Activated B cell treated with CpG ODN at 0.5 μM for 24 hours (primary cell): ENCODE measurements at regions not wholly inside any gene's neighbourhood (a gene's known extent, or its start where the extent isn't known, plus 50 kb on each side); places are given as distances from the start of the nearest gene placed in this dataset.

Experiments used
- ATAC-seq: fragments of 200-7000 bp; cut with Tn5 transposase; one replicate; pipeline ENCODE4 v1.10.0; 2021; ENCODE audit warnings: low read depth, mild to moderate bottlenecking, moderate library complexity
- CTCF ChIA-PET: fragments of 350-600 bp; sonication (Branson Sonifier 250); formaldehyde crosslinking; loops from one replicate; lab custom pipeline; 2021; ENCODE audit warnings: antibody characterized with exemption; lab: Charles Lee
- POLR2A ChIA-PET: fragments of 350-600 bp; sonication (Branson Sonifier 250); formaldehyde crosslinking; loops from one replicate; lab custom pipeline; 2021; ENCODE audit warnings: antibody characterized with exemption; lab: Charles Lee
- DNase-seq: peaks from one replicate; pipeline ENCODE4 v3.0.0; 2022
- H3K27ac Mint-ChIP-seq: one replicate; pipeline ENCODE4 v1.8.0; 2020; ENCODE audit warnings: mixed read lengths
- H3K27me3 Mint-ChIP-seq: one replicate; pipeline ENCODE4 v1.8.0; 2021; ENCODE audit warnings: mixed read lengths
- H3K36me3 Mint-ChIP-seq: one replicate; pipeline ENCODE4 v1.8.0; 2021; ENCODE audit warnings: low read depth, mixed read lengths
- H3K4me1 Mint-ChIP-seq: one replicate; pipeline ENCODE4 v1.8.0; 2021; ENCODE audit warnings: mixed read lengths
- H3K4me3 Mint-ChIP-seq: one replicate; pipeline ENCODE4 v1.8.0; 2020; ENCODE audit warnings: mild to moderate bottlenecking, mixed read lengths
- H3K9me3 Mint-ChIP-seq: one replicate; pipeline ENCODE4 v1.8.0; 2020; ENCODE audit warnings: mixed read lengths
- CTCF ChIP-seq: fragments of 200-600 bp; IDR thresholded peaks from one replicate; pipeline ENCODE4 v1.8.0; 2022; ENCODE audit warnings: antibody characterized with exemption, mild to moderate bottlenecking
- intact Hi-C: fragments of 100-400 bp; cut with micrococcal nuclease; formaldehyde crosslinking; loops from one replicate; pipeline ENCODE4 v1.15.1; 2024

GRCh38 chr1:3992103-3992556 is 92.1 kb upstream of the C1orf174 start:
- intact Hi-C loops, result no loop called here
- Mint-ChIP-seq H3K4me3 (no peak overlapping the region), H3K27me3 (peaks cover 5% of the 10 kb centered on the region), H3K36me3 (no peaks in the 10 kb centered on the region), H3K27ac (peak overlapping the region; percentile 2), H3K4me1 (peaks cover 4% of the 10 kb centered on the region), H3K9me3 (peaks cover 10% of the 10 kb centered on the region)
- no peak for ATAC-seq
- DNase-seq, result no peak
- ChIA-PET POLR2A (no interaction called here), CTCF (no interaction called here)
- no peak for TF ChIP-seq CTCF

- TF ChIP-seq CTCF, result no peak
- no peak for DNase-seq
- intact Hi-C loops, result no loop called here
- ChIA-PET CTCF (no interaction called here), POLR2A (no interaction called here)
- Mint-ChIP-seq H3K27me3 (peaks cover 8% of the 10 kb centered on the region), H3K27ac (no peak overlapping the region), H3K4me1 (peaks cover 4% of the 10 kb centered on the region), H3K9me3 (peaks cover 10% of the 10 kb centered on the region), H3K4me3 (no peak overlapping the region), H3K36me3 (no peaks in the 10 kb centered on the region)
- ATAC-seq, result no peak
Measured at GRCh38 chr1:3992746-3993145, 92.7 kb upstream of the C1orf174 start.

GRCh38 chr1:3993619-3994375 is 93.7 kb upstream of the C1orf174 start:
- no peak overlapping the region for H3K4me3 Mint-ChIP-seq
- no peak for TF ChIP-seq CTCF
- peaks cover 12% of the 10 kb centered on the region for H3K27me3 Mint-ChIP-seq
- ChIA-PET POLR2A (no interaction called here), CTCF (no interaction called here)
- no peak for ATAC-seq
- no peak for DNase-seq
- intact Hi-C loops, result no loop called here
- no peaks in the 10 kb centered on the region for H3K36me3 Mint-ChIP-seq
- peaks cover 4% of the 10 kb centered on the region for H3K4me1 Mint-ChIP-seq
- H3K9me3 Mint-ChIP-seq, result peaks cover 10% of the 10 kb centered on the region
- no peak overlapping the region for H3K27ac Mint-ChIP-seq

- CTCF ChIA-PET, result no interaction called here
- DNase-seq, result no peak
- no peak overlapping the region for H3K27ac Mint-ChIP-seq
Measured at GRCh38 chr1:3995141-3995780, 95.2 kb upstream of the C1orf174 start.

More at GRCh38 chr1:3995141-3995780, 95.2 kb upstream of the C1orf174 start:
- POLR2A ChIA-PET, result no interaction called here
- Mint-ChIP-seq H3K4me3 (no peak overlapping the region), H3K36me3 (no peaks in the 10 kb centered on the region), H3K9me3 (peaks cover 4% of the 10 kb centered on the region), H3K27me3 (peaks cover 13% of the 10 kb centered on the region), H3K4me1 (peaks cover under 1% of the 10 kb centered on the region)
- intact Hi-C loops, result no loop called here
- no peak for TF ChIP-seq CTCF
- ATAC-seq, result no peak
